ENCODE measurements at regions not wholly inside any gene's neighbourhood (a gene's known extent, or its start where the extent isn't known, plus 50 kb on each side); places are given as distances from the start of the nearest gene placed in this dataset.

GRCh38 chr5:165152058-165152457, 1646.6 kb downstream of the MAT2B start:
- no peaks in the 10 kb centered on the region for H3K36me3 ChIP-seq (ENCODE audit: control insufficient read depth, insufficient read depth, low read length)
- no peak overlapping the region for H3K27ac ChIP-seq (ENCODE audit: insufficient read depth, low read depth, low read length, poor library complexity, severe bottlenecking)
- 85 to 90% methylated on average over 2 of the region's 2 CpGs for WGBS, 2 experiments
- no peak overlapping the region for H3K4me3 ChIP-seq (ENCODE audit: insufficient read depth, low read depth, low read length)
- H3K9me3 ChIP-seq (ENCODE audit: control insufficient read depth, low read length), result no peaks in the 10 kb centered on the region
- no peaks in the 10 kb centered on the region for H3K27me3 ChIP-seq (ENCODE audit: control insufficient read depth, insufficient read depth, low read length, poor library complexity, severe bottlenecking)
- H3K4me1 ChIP-seq (ENCODE audit: control insufficient read depth, insufficient read depth, low read length), result peaks cover 18% of the 10 kb centered on the region

GRCh38 chr5:165157219-165157618, 1651.8 kb downstream of the MAT2B start:
- H3K4me3 ChIP-seq (ENCODE audit: insufficient read depth, low read depth, low read length), result no peak overlapping the region
- no peaks in the 10 kb centered on the region for H3K36me3 ChIP-seq (ENCODE audit: control insufficient read depth, insufficient read depth, low read length)
- H3K9me3 ChIP-seq (ENCODE audit: control insufficient read depth, low read length), result no peaks in the 10 kb centered on the region
- peaks cover under 1% of the 10 kb centered on the region for H3K4me1 ChIP-seq (ENCODE audit: control insufficient read depth, insufficient read depth, low read length)
- H3K27me3 ChIP-seq (ENCODE audit: control insufficient read depth, insufficient read depth, low read length, poor library complexity, severe bottlenecking), result no peaks in the 10 kb centered on the region
- 94 to 97% methylated on average over 1 of the region's 1 CpG for WGBS, 2 experiments
- H3K27ac ChIP-seq (ENCODE audit: insufficient read depth, low read depth, low read length, poor library complexity, severe bottlenecking), result no peak overlapping the region

- H3K27me3 ChIP-seq (ENCODE audit: control insufficient read depth, insufficient read depth, low read length, poor library complexity, severe bottlenecking), result no peaks in the 10 kb centered on the region
- no peak overlapping the region for H3K4me3 ChIP-seq (ENCODE audit: insufficient read depth, low read depth, low read length)
- no peaks in the 10 kb centered on the region for H3K36me3 ChIP-seq (ENCODE audit: control insufficient read depth, insufficient read depth, low read length)
- 90% methylated on average over 6 of the region's 6 CpGs for WGBS, 2 experiments
- no peaks in the 10 kb centered on the region for H3K9me3 ChIP-seq (ENCODE audit: control insufficient read depth, low read length)
- H3K4me1 ChIP-seq (ENCODE audit: control insufficient read depth, insufficient read depth, low read length), result no peaks in the 10 kb centered on the region
- H3K27ac ChIP-seq (ENCODE audit: insufficient read depth, low read depth, low read length, poor library complexity, severe bottlenecking), result no peak overlapping the region
Measured at GRCh38 chr5:165161204-165161603, 1655.8 kb downstream of the MAT2B start.

- Histone ChIP-seq H3K4me3 (ENCODE audit: insufficient read depth, low read depth, low read length) (no peak overlapping the region), H3K27ac (ENCODE audit: insufficient read depth, low read depth, low read length, poor library complexity, severe bottlenecking) (no peak overlapping the region), H3K27me3 (ENCODE audit: control insufficient read depth, insufficient read depth, low read length, poor library complexity, severe bottlenecking) (no peaks in the 10 kb centered on the region), H3K4me1 (ENCODE audit: control insufficient read depth, insufficient read depth, low read length) (no peaks in the 10 kb centered on the region), H3K36me3 (ENCODE audit: control insufficient read depth, insufficient read depth, low read length) (no peaks in the 10 kb centered on the region), H3K9me3 (ENCODE audit: control insufficient read depth, low read length) (no peaks in the 10 kb centered on the region)
- WGBS, 2 experiments, result 48 to 88% methylated on average over 1 to 2 of the region's 2 CpGs
Measured at GRCh38 chr5:165163861-165164260, 1658.4 kb downstream of the MAT2B start.

GRCh38 chr5:165173651-165174050, 1668.2 kb downstream of the MAT2B start:
- H3K27me3 ChIP-seq (ENCODE audit: control insufficient read depth, insufficient read depth, low read length, poor library complexity, severe bottlenecking), result no peaks in the 10 kb centered on the region
- no peaks in the 10 kb centered on the region for H3K9me3 ChIP-seq (ENCODE audit: control insufficient read depth, low read length)
- no peaks in the 10 kb centered on the region for H3K4me1 ChIP-seq (ENCODE audit: control insufficient read depth, insufficient read depth, low read length)
- 98 to 100% methylated on average over 1 to 2 of the region's 2 CpGs for WGBS, 2 experiments
- H3K4me3 ChIP-seq (ENCODE audit: insufficient read depth, low read depth, low read length), result no peak overlapping the region
- no peaks in the 10 kb centered on the region for H3K36me3 ChIP-seq (ENCODE audit: control insufficient read depth, insufficient read depth, low read length)
- no peak overlapping the region for H3K27ac ChIP-seq (ENCODE audit: insufficient read depth, low read depth, low read length, poor library complexity, severe bottlenecking)

GRCh38 chr5:165175041-165175440, 1669.6 kb downstream of the MAT2B start:
- Histone ChIP-seq H3K27me3 (ENCODE audit: control insufficient read depth, insufficient read depth, low read length, poor library complexity, severe bottlenecking) (no peaks in the 10 kb centered on the region), H3K4me3 (ENCODE audit: insufficient read depth, low read depth, low read length) (no peak overlapping the region), H3K4me1 (ENCODE audit: control insufficient read depth, insufficient read depth, low read length) (no peaks in the 10 kb centered on the region), H3K36me3 (ENCODE audit: control insufficient read depth, insufficient read depth, low read length) (no peaks in the 10 kb centered on the region), H3K27ac (ENCODE audit: insufficient read depth, low read depth, low read length, poor library complexity, severe bottlenecking) (no peak overlapping the region), H3K9me3 (ENCODE audit: control insufficient read depth, low read length) (no peaks in the 10 kb centered on the region)
- WGBS, 2 experiments, result 89 to 93% methylated on average over 1 to 2 of the region's 2 CpGs

- no peak overlapping the region for H3K27ac ChIP-seq (ENCODE audit: insufficient read depth, low read depth, low read length, poor library complexity, severe bottlenecking)
- no peak overlapping the region for H3K4me3 ChIP-seq (ENCODE audit: insufficient read depth, low read depth, low read length)
- H3K4me1 ChIP-seq (ENCODE audit: control insufficient read depth, insufficient read depth, low read length), result no peaks in the 10 kb centered on the region
- H3K9me3 ChIP-seq (ENCODE audit: control insufficient read depth, low read length), result no peaks in the 10 kb centered on the region
- H3K27me3 ChIP-seq (ENCODE audit: control insufficient read depth, insufficient read depth, low read length, poor library complexity, severe bottlenecking), result no peaks in the 10 kb centered on the region
- H3K36me3 ChIP-seq (ENCODE audit: control insufficient read depth, insufficient read depth, low read length), result no peaks in the 10 kb centered on the region
- WGBS, 2 experiments, result 91 to 95% methylated on average over 2 of the region's 2 CpGs
Measured at GRCh38 chr5:165184183-165184582, 1678.8 kb downstream of the MAT2B start.

- H3K27me3 ChIP-seq (ENCODE audit: control insufficient read depth, insufficient read depth, low read length, poor library complexity, severe bottlenecking), result no peaks in the 10 kb centered on the region
- no peaks in the 10 kb centered on the region for H3K4me1 ChIP-seq (ENCODE audit: control insufficient read depth, insufficient read depth, low read length)
- no peaks in the 10 kb centered on the region for H3K36me3 ChIP-seq (ENCODE audit: control insufficient read depth, insufficient read depth, low read length)
- H3K9me3 ChIP-seq (ENCODE audit: control insufficient read depth, low read length), result no peaks in the 10 kb centered on the region
- WGBS, 2 experiments, result 96 to 100% methylated on average over 2 of the region's 2 CpGs
- no peak overlapping the region for H3K27ac ChIP-seq (ENCODE audit: insufficient read depth, low read depth, low read length, poor library complexity, severe bottlenecking)
- H3K4me3 ChIP-seq (ENCODE audit: insufficient read depth, low read depth, low read length), result no peak overlapping the region
Measured at GRCh38 chr5:165185716-165186115, 1680.3 kb downstream of the MAT2B start.

- Histone ChIP-seq H3K36me3 (ENCODE audit: control insufficient read depth, insufficient read depth, low read length) (no peaks in the 10 kb centered on the region), H3K9me3 (ENCODE audit: control insufficient read depth, low read length) (no peaks in the 10 kb centered on the region), H3K4me1 (ENCODE audit: control insufficient read depth, insufficient read depth, low read length) (no peaks in the 10 kb centered on the region), H3K27ac (ENCODE audit: insufficient read depth, low read depth, low read length, poor library complexity, severe bottlenecking) (no peak overlapping the region), H3K4me3 (ENCODE audit: insufficient read depth, low read depth, low read length) (no peak overlapping the region), H3K27me3 (ENCODE audit: control insufficient read depth, insufficient read depth, low read length, poor library complexity, severe bottlenecking) (no peaks in the 10 kb centered on the region)
Measured at GRCh38 chr5:165187815-165188214, 1682.4 kb downstream of the MAT2B start.

- Histone ChIP-seq H3K9me3 (ENCODE audit: control insufficient read depth, low read length) (no peaks in the 10 kb centered on the region), H3K27me3 (ENCODE audit: control insufficient read depth, insufficient read depth, low read length, poor library complexity, severe bottlenecking) (no peaks in the 10 kb centered on the region), H3K36me3 (ENCODE audit: control insufficient read depth, insufficient read depth, low read length) (no peaks in the 10 kb centered on the region), H3K27ac (ENCODE audit: insufficient read depth, low read depth, low read length, poor library complexity, severe bottlenecking) (no peak overlapping the region), H3K4me1 (ENCODE audit: control insufficient read depth, insufficient read depth, low read length) (no peaks in the 10 kb centered on the region), H3K4me3 (ENCODE audit: insufficient read depth, low read depth, low read length) (no peak overlapping the region)
- WGBS, 2 experiments, result 80 to 100% methylated on average over 1 of the region's 1 CpG
Measured at GRCh38 chr5:165188556-165189175, 1683.2 kb downstream of the MAT2B start.

GRCh38 chr5:165196961-165197360, 1691.5 kb downstream of the MAT2B start:
- Histone ChIP-seq H3K36me3 (ENCODE audit: control insufficient read depth, insufficient read depth, low read length) (no peaks in the 10 kb centered on the region), H3K4me3 (ENCODE audit: insufficient read depth, low read depth, low read length) (no peak overlapping the region), H3K27me3 (ENCODE audit: control insufficient read depth, insufficient read depth, low read length, poor library complexity, severe bottlenecking) (no peaks in the 10 kb centered on the region), H3K4me1 (ENCODE audit: control insufficient read depth, insufficient read depth, low read length) (no peaks in the 10 kb centered on the region), H3K9me3 (ENCODE audit: control insufficient read depth, low read length) (no peaks in the 10 kb centered on the region), H3K27ac (ENCODE audit: insufficient read depth, low read depth, low read length, poor library complexity, severe bottlenecking) (no peak overlapping the region)
- 91 to 99% methylated on average over 2 to 3 of the region's 3 CpGs for WGBS, 2 experiments

Measured in ectodermal cell (in vitro differentiated cells).